ENCODE measurements at regions not wholly inside any gene's neighbourhood (a gene's known extent, or its start where the extent isn't known, plus 50 kb on each side); places are given as distances from the start of the nearest gene placed in this dataset.

DNA sequence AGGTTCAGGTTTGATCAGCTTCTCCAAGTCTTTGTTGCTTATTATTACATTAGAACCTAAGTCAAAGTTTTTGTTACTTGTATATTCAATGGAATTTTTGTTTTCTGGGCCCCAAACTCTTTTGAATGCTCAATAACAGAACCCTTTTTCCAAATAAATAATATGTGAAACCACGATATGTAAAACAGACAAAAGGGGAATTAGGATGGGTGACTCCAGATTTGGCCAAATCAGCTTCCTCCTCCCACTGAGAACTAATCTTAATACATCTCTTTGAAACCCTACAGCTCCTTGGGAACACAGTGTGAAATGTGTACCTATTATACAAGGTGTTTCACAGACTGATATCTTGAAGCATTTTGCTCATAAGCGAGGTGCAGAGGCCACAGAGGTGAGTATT lies 67.0 kb upstream of the TNFSF18 start:
- TF ChIP-seq, protein P1, sequence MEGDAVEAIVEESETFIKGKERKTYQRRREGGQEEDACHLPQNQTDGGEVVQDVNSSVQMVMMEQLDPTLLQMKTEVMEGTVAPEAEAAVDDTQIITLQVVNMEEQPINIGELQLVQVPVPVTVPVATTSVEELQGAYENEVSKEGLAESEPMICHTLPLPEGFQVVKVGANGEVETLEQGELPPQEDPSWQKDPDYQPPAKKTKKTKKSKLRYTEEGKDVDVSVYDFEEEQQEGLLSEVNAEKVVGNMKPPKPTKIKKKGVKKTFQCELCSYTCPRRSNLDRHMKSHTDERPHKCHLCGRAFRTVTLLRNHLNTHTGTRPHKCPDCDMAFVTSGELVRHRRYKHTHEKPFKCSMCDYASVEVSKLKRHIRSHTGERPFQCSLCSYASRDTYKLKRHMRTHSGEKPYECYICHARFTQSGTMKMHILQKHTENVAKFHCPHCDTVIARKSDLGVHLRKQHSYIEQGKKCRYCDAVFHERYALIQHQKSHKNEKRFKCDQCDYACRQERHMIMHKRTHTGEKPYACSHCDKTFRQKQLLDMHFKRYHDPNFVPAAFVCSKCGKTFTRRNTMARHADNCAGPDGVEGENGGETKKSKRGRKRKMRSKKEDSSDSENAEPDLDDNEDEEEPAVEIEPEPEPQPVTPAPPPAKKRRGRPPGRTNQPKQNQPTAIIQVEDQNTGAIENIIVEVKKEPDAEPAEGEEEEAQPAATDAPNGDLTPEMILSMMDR (IDR thresholded peaks at IDR 0.05; ENCODE audit: insufficient read depth, low read length): no peak
- no peak for TF ChIP-seq SPI1 (IDR thresholded peaks at IDR 0.05; ENCODE audit: borderline replicate concordance, low read depth)
- TF ChIP-seq POLR2AphosphoS5 (IDR thresholded peaks at IDR 0.05; ENCODE audit: low read depth): no peak
- TF ChIP-seq GABPA (IDR thresholded peaks at IDR 0.05; ENCODE audit: low read depth): no peak
- TF ChIP-seq, protein P2, sequence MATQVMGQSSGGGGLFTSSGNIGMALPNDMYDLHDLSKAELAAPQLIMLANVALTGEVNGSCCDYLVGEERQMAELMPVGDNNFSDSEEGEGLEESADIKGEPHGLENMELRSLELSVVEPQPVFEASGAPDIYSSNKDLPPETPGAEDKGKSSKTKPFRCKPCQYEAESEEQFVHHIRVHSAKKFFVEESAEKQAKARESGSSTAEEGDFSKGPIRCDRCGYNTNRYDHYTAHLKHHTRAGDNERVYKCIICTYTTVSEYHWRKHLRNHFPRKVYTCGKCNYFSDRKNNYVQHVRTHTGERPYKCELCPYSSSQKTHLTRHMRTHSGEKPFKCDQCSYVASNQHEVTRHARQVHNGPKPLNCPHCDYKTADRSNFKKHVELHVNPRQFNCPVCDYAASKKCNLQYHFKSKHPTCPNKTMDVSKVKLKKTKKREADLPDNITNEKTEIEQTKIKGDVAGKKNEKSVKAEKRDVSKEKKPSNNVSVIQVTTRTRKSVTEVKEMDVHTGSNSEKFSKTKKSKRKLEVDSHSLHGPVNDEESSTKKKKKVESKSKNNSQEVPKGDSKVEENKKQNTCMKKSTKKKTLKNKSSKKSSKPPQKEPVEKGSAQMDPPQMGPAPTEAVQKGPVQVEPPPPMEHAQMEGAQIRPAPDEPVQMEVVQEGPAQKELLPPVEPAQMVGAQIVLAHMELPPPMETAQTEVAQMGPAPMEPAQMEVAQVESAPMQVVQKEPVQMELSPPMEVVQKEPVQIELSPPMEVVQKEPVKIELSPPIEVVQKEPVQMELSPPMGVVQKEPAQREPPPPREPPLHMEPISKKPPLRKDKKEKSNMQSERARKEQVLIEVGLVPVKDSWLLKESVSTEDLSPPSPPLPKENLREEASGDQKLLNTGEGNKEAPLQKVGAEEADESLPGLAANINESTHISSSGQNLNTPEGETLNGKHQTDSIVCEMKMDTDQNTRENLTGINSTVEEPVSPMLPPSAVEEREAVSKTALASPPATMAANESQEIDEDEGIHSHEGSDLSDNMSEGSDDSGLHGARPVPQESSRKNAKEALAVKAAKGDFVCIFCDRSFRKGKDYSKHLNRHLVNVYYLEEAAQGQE (IDR thresholded peaks at IDR 0.05; ENCODE audit: insufficient replicate concordance, low read depth): no peak

Measured in HL-60 (cell line).